ENCODE measurements at regions not wholly inside any gene's neighbourhood (a gene's known extent, or its start where the extent isn't known, plus 50 kb on each side); places are given as distances from the start of the nearest gene placed in this dataset.

GRCh38 chr6:148217921-148218320 lies 124.7 kb upstream of the SASH1 start:
- H3K4me1 ChIP-seq (ENCODE audit: control insufficient read depth in 1 of 2, insufficient read depth in 2 of 2, low read length in 2 of 2), result no peaks in the 10 kb centered on the region
- DNase-seq, result no peak
- Mint-ChIP-seq H3K27ac (no peak overlapping the region), H3K4me3 (no peak overlapping the region), H3K36me3 (no peaks in the 10 kb centered on the region), H3K9me3 (peaks cover 0 to 2% (median 0%) of the 10 kb centered on the region in 7 donors), H3K4me1 (no peaks in the 10 kb centered on the region), H3K27me3 (ENCODE audit: low read depth in 3 of 3) (peaks cover 13 to 32% (median 14%) of the 10 kb centered on the region in 3 donors)
- no peak for TF ChIP-seq CTCF (IDR thresholded peaks at IDR 0.05)
- H2AFZ ChIP-seq (ENCODE audit: insufficient read depth, low read depth, low read length, poor library complexity, severe bottlenecking), result no peak overlapping the region
- H3K79me2 ChIP-seq (ENCODE audit: insufficient read depth, low read length), result no peaks in the 10 kb centered on the region
- H3K9ac ChIP-seq (ENCODE audit: insufficient read depth, low read length, poor library complexity, severe bottlenecking), result no peak overlapping the region
- H3K9me3 ChIP-seq (replicated peaks in 1 of 2; ENCODE audit: control insufficient read depth in 1 of 2, insufficient read depth in 1 of 2, low read length in 2 of 2), result no peaks in the 10 kb centered on the region
- peaks cover 2 to 19% of the 10 kb centered on the region in 2 donors for H3K27me3 ChIP-seq (ENCODE audit: control insufficient read depth in 2 of 2, insufficient read depth in 2 of 2, low read length in 2 of 2)
- H3K4me3 ChIP-seq (replicated peaks in 1 of 3; ENCODE audit: low read depth in 2 of 3, low read length in 3 of 3), result no peak overlapping the region
- intact Hi-C loops (cut with micrococcal nuclease), result no loop called here
- no peak overlapping the region for H3K27ac ChIP-seq (ENCODE audit: low read depth in 1 of 2, low read length in 2 of 2)
- no peaks in the 10 kb centered on the region for H3K36me3 ChIP-seq (replicated peaks in 1 of 2; ENCODE audit: control insufficient read depth in 1 of 2, insufficient read depth in 2 of 2, low read length in 2 of 2)
- H3K4me2 ChIP-seq (replicated peaks; ENCODE audit: extremely low read depth, low read length, poor library complexity, severe bottlenecking), result no peak overlapping the region
- 50% methylated on average over 1 of the region's 3 CpGs for WGBS (ENCODE audit: insufficient coverage)
- no peaks in the 10 kb centered on the region for H4K20me1 ChIP-seq (ENCODE audit: insufficient read depth, low read length)

- Mint-ChIP-seq H3K27me3 (ENCODE audit: low read depth in 3 of 3) (peaks cover 9 to 26% (median 10%) of the 10 kb centered on the region in 3 donors), H3K27ac (peak overlapping the region in 1 of 7 donors; percentile 27), H3K9me3 (peaks cover 0 to 2% (median 0%) of the 10 kb centered on the region in 7 donors), H3K36me3 (no peaks in the 10 kb centered on the region), H3K4me3 (no peak overlapping the region), H3K4me1 (no peaks in the 10 kb centered on the region)
- Histone ChIP-seq H2AFZ (ENCODE audit: insufficient read depth, low read depth, low read length, poor library complexity, severe bottlenecking) (no peak overlapping the region), H4K20me1 (ENCODE audit: insufficient read depth, low read length) (no peaks in the 10 kb centered on the region), H3K4me1 (ENCODE audit: control insufficient read depth in 1 of 2, insufficient read depth in 2 of 2, low read length in 2 of 2) (no peaks in the 10 kb centered on the region), H3K9ac (ENCODE audit: insufficient read depth, low read length, poor library complexity, severe bottlenecking) (no peak overlapping the region), H3K9me3 (replicated peaks in 1 of 2; ENCODE audit: control insufficient read depth in 1 of 2, insufficient read depth in 1 of 2, low read length in 2 of 2) (no peaks in the 10 kb centered on the region), H3K4me3 (replicated peaks in 1 of 3; ENCODE audit: low read depth in 2 of 3, low read length in 3 of 3) (no peak overlapping the region), H3K79me2 (ENCODE audit: insufficient read depth, low read length) (no peaks in the 10 kb centered on the region), H3K4me2 (replicated peaks; ENCODE audit: extremely low read depth, low read length, poor library complexity, severe bottlenecking) (no peak overlapping the region), H3K27ac (ENCODE audit: low read depth in 1 of 2, low read length in 2 of 2) (no peak overlapping the region), H3K27me3 (ENCODE audit: control insufficient read depth in 2 of 2, insufficient read depth in 2 of 2, low read length in 2 of 2) (peaks cover 2 to 23% of the 10 kb centered on the region in 2 donors), H3K36me3 (replicated peaks in 1 of 2; ENCODE audit: control insufficient read depth in 1 of 2, insufficient read depth in 2 of 2, low read length in 2 of 2) (no peaks in the 10 kb centered on the region)
- no peak for DNase-seq
- intact Hi-C loops (cut with micrococcal nuclease), result no loop called here
- WGBS (ENCODE audit: insufficient coverage), result 95% methylated on average over 2 of the region's 3 CpGs
- no peak for TF ChIP-seq CTCF (IDR thresholded peaks at IDR 0.05)
Measured at GRCh38 chr6:148218542-148219258, 123.9 kb upstream of the SASH1 start.
